Thyroid gland (tissue), 4 donors: ENCODE measurements at regions not wholly inside any gene's neighbourhood (a gene's known extent, or its start where the extent isn't known, plus 50 kb on each side); places are given as distances from the start of the nearest gene placed in this dataset.

Experiments
- DNase-seq, 2 donors: peaks; one replicate each; pipeline ENCODE4 v3.0.0-alpha.2; 2019
- H3K27ac ChIP-seq, 3 donors: fragments of 200-600 bp; sonication (generic); 1 replicate in 2 of 3; 2 replicates in 1 of 3; pipeline ENCODE4 v1.5.1; 2016 to 2019; ENCODE audit warnings: mild to moderate bottlenecking in 1 of 3, moderate library complexity in 1 of 3
- H3K27me3 ChIP-seq: fragments of 200-600 bp; sonication (generic); one replicate; pipeline ENCODE4 v1.5.1; 2019
- H3K36me3 ChIP-seq, 2 donors: fragments of 200-600 bp; sonication (generic); one replicate each; pipeline ENCODE4 v1.5.1; 2016 to 2019
- H3K4me1 ChIP-seq, 2 donors: fragments of 200-600 bp; sonication (generic); one replicate each; pipeline ENCODE4 v1.5.1; 2017 to 2019
- H3K4me3 ChIP-seq, 3 donors: fragments of 200-600 bp; sonication (generic); replicated peaks in 1 of 3; 1 replicate in 2 of 3; 2 replicates in 1 of 3; pipeline ENCODE4 v1.5.1; 2016; ENCODE audit warnings: mild to moderate bottlenecking in 1 of 3
- H3K9me3 ChIP-seq: fragments of 200-600 bp; sonication (generic); one replicate; pipeline ENCODE4 v1.5.1; 2017
- POLR2A ChIP-seq, 2 donors: fragments of 450-650 bp; IDR thresholded peaks; one replicate each; pipeline ENCODE4 v1.6.1; 2017; ENCODE audit warnings: antibody characterized with exemption in 2 of 2, mild to moderate bottlenecking in 2 of 2, moderate library complexity in 1 of 2
- WGBS, 2 donors: methylation state at CpG; one replicate each; pipeline ENCODE4 v1.1.5; 2017; 5-methylcytosine and 5-hydroxymethylcytosine counted together
- intact Hi-C: fragments of 100-400 bp; cut with DNase I; formaldehyde crosslinking; loops from one replicate; pipeline ENCODE4 v1.15.1; 2023
- TF ChIP-seq, protein P1 (sequence below), 6 experiments: fragments of 200-600 bp in 3 of 6; fragments of 450-650 bp in 3 of 6; sonication (generic) in 3 of 6; IDR thresholded peaks; one replicate each; pipeline ENCODE4 v1.5.1; 2016 to 2019; ENCODE audit warnings: antibody characterized with exemption in 6 of 6, mild to moderate bottlenecking in 2 of 6, inconsistent platforms in 1 of 6, moderate library complexity in 1 of 6

DNA sequence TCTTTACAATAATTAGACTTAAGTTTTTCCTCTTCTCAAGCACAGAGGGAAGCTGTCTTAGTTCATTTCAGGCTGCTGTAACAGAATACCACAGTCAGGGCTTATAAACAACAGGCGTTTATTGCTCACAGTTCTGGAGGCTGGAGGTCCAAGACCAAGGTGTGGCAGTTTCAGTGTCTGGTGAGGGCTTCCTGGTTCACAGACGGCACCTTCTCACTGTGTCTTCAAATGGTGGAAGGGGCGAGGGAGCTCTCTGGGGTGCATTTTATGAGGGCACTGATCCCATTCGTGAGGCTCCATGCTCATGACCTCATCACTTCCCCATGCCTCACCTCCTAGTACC lies 115.7 kb upstream of the MXRA5 start:
- no peaks in the 10 kb centered on the region for H3K27me3 ChIP-seq
- no peaks in the 10 kb centered on the region for H3K4me1 ChIP-seq
- no peak for TF ChIP-seq POLR2A (IDR thresholded peaks at IDR 0.05)
- TF ChIP-seq, protein P1, sequence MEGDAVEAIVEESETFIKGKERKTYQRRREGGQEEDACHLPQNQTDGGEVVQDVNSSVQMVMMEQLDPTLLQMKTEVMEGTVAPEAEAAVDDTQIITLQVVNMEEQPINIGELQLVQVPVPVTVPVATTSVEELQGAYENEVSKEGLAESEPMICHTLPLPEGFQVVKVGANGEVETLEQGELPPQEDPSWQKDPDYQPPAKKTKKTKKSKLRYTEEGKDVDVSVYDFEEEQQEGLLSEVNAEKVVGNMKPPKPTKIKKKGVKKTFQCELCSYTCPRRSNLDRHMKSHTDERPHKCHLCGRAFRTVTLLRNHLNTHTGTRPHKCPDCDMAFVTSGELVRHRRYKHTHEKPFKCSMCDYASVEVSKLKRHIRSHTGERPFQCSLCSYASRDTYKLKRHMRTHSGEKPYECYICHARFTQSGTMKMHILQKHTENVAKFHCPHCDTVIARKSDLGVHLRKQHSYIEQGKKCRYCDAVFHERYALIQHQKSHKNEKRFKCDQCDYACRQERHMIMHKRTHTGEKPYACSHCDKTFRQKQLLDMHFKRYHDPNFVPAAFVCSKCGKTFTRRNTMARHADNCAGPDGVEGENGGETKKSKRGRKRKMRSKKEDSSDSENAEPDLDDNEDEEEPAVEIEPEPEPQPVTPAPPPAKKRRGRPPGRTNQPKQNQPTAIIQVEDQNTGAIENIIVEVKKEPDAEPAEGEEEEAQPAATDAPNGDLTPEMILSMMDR (IDR thresholded peaks at IDR 0.05): no peak
- DNase-seq: no peak
- no peaks in the 10 kb centered on the region for H3K36me3 ChIP-seq
- intact Hi-C loops: no loop called here
- no peaks in the 10 kb centered on the region for H3K9me3 ChIP-seq
- H3K4me3 ChIP-seq: no peak overlapping the region
- 73 to 78% methylated on average over 2 to 4 of the region's 4 CpGs for WGBS, 2 donors
- no peak overlapping the region for H3K27ac ChIP-seq

DNA sequence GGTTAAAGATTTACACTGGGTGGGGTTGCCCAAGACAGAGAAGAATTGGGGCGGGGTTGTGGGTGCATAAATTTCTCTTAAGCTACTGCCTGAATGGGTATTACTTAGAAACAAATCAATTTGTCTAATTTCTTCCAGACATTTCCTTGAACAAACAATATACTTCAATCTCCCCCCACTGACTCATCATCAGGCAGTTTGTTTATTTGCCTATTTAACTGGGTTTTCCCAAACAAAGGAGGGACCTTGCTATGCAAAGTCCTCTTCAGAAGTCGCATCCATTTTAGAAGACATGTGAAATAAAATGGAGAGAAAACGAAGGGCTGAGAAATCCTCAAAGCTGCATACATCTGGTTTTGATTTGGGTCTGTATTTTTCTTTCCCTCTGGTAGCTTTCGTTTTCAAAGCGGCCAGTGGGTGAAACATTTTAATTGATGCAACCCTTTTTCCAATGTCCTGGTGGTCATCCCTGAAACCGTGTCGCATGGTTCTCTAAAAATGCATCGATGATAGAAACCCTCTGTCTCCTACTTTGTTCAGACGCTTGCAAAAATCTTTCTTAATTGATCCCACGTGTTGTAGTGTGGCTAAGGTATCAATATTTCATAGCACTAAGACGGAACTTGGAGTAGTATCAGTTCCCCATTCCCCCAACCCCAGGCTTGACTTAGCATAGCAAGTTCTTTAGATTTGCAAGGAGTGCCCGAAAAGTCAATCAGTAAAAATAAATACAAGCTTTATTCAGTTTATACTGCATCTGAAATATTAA lies 115.1 kb upstream of the MXRA5 start:
- intact Hi-C loops: no loop called here
- no peaks in the 10 kb centered on the region for H3K9me3 ChIP-seq
- no peaks in the 10 kb centered on the region for H3K36me3 ChIP-seq
- H3K27ac ChIP-seq: no peak overlapping the region
- H3K4me3 ChIP-seq: no peak overlapping the region
- H3K4me1 ChIP-seq: no peaks in the 10 kb centered on the region
- TF ChIP-seq POLR2A (IDR thresholded peaks at IDR 0.05): no peak
- TF ChIP-seq, protein P1 (IDR thresholded peaks at IDR 0.05): no peak
- H3K27me3 ChIP-seq: no peaks in the 10 kb centered on the region
- DNase-seq: no peak
- WGBS, 2 donors: 76 to 81% methylated on average over 12 of the region's 12 CpGs

DNA sequence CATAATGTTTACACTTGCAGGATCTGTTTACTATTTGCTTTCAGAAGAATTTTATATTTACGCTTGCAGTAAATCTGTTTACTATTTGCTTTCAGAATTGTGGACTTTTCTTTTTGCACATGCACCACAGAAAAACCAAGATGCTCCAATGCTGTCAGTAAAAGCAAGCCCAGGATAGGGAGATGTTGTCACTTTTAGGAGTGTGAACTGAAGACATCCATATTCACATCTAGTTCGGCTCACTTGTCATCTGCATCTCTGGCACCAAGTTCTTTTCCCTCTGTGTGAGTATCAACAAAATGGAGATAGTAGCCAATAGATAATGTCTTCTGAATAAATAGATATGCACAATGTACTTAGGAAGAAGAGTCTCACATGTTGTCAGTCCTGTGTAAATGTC lies 109.3 kb upstream of the MXRA5 start:
- no peaks in the 10 kb centered on the region for H3K9me3 ChIP-seq
- H3K4me3 ChIP-seq: no peak overlapping the region
- 91 to 97% methylated on average over 2 of the region's 2 CpGs for WGBS, 2 donors
- no peak for DNase-seq
- TF ChIP-seq, protein P1 (IDR thresholded peaks at IDR 0.05): no peak
- TF ChIP-seq POLR2A (IDR thresholded peaks at IDR 0.05): no peak
- intact Hi-C loops: no loop called here
- no peaks in the 10 kb centered on the region for H3K36me3 ChIP-seq
- no peaks in the 10 kb centered on the region for H3K4me1 ChIP-seq
- no peak overlapping the region for H3K27ac ChIP-seq
- no peaks in the 10 kb centered on the region for H3K27me3 ChIP-seq

DNA sequence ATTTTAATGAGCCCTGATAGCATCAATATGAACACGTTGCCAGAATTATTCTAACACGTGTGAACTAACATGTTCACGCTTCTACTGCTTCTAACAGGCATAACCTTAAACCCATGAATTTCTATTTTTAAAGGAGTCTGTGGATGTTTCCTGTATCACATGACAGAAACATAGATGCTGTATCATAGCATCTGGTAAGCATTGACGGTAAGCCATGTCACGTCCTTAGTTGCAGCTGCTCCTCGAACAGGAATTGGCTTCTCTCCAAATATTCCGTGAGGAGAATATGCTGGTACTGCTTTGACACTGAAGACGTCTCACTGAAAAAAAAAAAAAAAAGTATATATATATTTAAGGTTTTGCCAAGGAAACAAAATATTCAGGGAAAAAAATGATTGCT lies 105.1 kb upstream of the MXRA5 start:
- no peak overlapping the region for H3K4me3 ChIP-seq
- no peak overlapping the region for H3K27ac ChIP-seq
- no peaks in the 10 kb centered on the region for H3K4me1 ChIP-seq
- intact Hi-C loops: no loop called here
- no peak for TF ChIP-seq POLR2A (IDR thresholded peaks at IDR 0.05)
- TF ChIP-seq, protein P1 (IDR thresholded peaks at IDR 0.05): no peak
- H3K27me3 ChIP-seq: no peaks in the 10 kb centered on the region
- no peaks in the 10 kb centered on the region for H3K9me3 ChIP-seq
- 64 to 67% methylated on average over 8 of the region's 8 CpGs for WGBS, 2 donors
- H3K36me3 ChIP-seq: no peaks in the 10 kb centered on the region
- DNase-seq: no peak

DNA sequence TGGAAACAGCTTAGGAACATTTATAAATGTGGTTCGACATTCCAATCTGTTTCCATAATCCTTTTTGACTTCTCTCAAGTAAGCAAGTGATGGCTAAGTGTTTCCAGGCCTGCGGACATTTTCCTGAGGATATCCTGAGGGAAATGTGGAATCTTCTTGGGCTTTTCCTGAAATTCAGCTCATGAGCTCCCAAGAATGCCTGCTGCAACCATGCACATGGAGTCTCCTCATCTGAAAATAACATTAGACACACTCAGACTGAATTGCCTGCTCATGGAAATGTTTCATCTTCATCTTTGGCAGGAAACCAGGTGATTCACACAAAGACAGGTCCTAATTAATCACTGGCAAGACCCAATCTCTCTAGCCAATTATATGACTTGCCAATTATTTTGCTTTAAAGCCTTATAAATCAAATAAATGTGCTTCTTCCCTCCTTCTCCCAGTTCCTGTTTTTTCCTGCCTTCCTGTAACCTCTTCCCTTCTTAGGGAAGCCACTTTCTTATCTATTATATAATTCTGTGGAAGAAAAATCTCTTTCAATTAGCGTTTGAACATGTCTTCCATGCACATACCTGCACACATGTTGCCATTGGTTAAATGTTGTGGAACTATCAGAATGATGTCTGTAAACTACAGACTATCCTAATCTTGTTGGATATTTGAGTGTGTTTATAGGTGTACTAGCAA lies 104.6 kb upstream of the MXRA5 start:
- no peak overlapping the region for H3K27ac ChIP-seq
- WGBS, 2 donors: 50 to 74% methylated on average over 3 of the region's 3 CpGs
- DNase-seq: no peak

More for the DNA sequence above, 104.6 kb upstream of the MXRA5 start:
- Histone ChIP-seq H3K4me1 (no peaks in the 10 kb centered on the region), H3K4me3 (no peak overlapping the region), H3K36me3 (no peaks in the 10 kb centered on the region), H3K27me3 (no peaks in the 10 kb centered on the region), H3K9me3 (no peaks in the 10 kb centered on the region)
- TF ChIP-seq, protein P1 (IDR thresholded peaks at IDR 0.05): no peak
- TF ChIP-seq POLR2A (IDR thresholded peaks at IDR 0.05): no peak
- intact Hi-C loops: no loop called here
